ENCODE measurements at regions not wholly inside any gene's neighbourhood (a gene's known extent, or its start where the extent isn't known, plus 50 kb on each side); places are given as distances from the start of the nearest gene placed in this dataset.
"Not testable (repeated sequence)": the region's sequence is repeated elsewhere in the genome, so short reads cannot be mapped to it uniquely, and the experiment has no call there.

DNA sequence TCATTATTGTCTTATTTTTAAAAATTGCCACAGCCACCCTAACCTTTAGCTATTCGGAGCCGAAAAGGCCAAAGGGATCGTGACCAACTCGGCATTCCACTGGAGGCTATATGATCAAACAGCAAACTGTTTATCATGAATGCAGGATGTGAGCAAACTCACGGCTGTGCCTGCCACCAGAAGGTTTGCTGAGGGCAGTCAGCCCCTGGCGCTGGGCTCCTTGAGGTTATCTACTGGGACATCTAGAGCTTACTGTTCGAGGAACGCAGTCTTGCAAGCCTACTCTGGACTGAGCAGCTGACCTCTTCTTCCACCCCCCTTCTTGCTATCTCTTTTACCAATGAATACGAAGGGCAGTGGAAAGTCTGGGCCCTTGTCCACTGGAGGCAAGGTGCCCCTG, 231.5 kb upstream of the TARS1 start:
- DNase-seq: no peak
- Mint-ChIP-seq H3K27ac (ENCODE audit: unreplicated experiment) (no peak overlapping the region), H3K27me3 (ENCODE audit: unreplicated experiment) (no peaks in the 10 kb centered on the region), H3K4me1 (ENCODE audit: low read depth, unreplicated experiment) (peaks cover 13% of the 10 kb centered on the region), H3K9me3 (ENCODE audit: low read depth, unreplicated experiment) (no peaks in the 10 kb centered on the region), H3K36me3 (ENCODE audit: insufficient read depth, unreplicated experiment) (no peaks in the 10 kb centered on the region), H3K4me3 (ENCODE audit: low read depth, unreplicated experiment) (no peak overlapping the region)
- intact Hi-C loops (cut with micrococcal nuclease; ENCODE audit: unreplicated experiment): no loop called here
- CTCF ChIA-PET: no interaction called here
- no TSS peak for BruUV-seq (replicated peaks)
- TF ChIP-seq, protein P1, sequence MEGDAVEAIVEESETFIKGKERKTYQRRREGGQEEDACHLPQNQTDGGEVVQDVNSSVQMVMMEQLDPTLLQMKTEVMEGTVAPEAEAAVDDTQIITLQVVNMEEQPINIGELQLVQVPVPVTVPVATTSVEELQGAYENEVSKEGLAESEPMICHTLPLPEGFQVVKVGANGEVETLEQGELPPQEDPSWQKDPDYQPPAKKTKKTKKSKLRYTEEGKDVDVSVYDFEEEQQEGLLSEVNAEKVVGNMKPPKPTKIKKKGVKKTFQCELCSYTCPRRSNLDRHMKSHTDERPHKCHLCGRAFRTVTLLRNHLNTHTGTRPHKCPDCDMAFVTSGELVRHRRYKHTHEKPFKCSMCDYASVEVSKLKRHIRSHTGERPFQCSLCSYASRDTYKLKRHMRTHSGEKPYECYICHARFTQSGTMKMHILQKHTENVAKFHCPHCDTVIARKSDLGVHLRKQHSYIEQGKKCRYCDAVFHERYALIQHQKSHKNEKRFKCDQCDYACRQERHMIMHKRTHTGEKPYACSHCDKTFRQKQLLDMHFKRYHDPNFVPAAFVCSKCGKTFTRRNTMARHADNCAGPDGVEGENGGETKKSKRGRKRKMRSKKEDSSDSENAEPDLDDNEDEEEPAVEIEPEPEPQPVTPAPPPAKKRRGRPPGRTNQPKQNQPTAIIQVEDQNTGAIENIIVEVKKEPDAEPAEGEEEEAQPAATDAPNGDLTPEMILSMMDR (IDR thresholded peaks at IDR 0.05; ENCODE audit: unreplicated experiment): no peak

DNA sequence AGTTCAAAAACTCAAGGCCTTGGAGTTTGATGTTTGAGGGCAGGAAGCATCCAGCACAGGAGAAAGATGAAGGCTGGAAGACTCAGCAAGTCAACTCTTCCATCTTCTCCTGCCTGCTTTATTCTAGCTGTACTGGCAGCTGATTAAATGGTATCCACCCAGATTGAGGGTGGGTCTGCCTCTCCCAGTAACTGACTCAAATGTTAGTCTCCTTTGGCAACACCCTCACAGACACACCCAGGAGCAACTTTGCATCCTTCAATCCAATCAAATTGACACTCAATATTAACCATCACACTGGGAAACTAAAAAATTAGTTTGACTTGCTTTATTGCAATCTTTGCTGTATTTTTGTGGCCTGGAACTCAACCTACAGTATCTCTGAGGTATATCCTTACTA, 230.5 kb upstream of the TARS1 start:
- CTCF ChIA-PET: interaction anchor here (0.7 kb wide), 1 partner anchor 183 kb away, joined by 6 read pairs; no protein-coding TSS in a partner anchor
- H3K27ac Mint-ChIP-seq (ENCODE audit: unreplicated experiment); DNase-seq; H3K4me3 Mint-ChIP-seq (ENCODE audit: low read depth, unreplicated experiment); H3K27me3 Mint-ChIP-seq (ENCODE audit: unreplicated experiment); H3K36me3 Mint-ChIP-seq (ENCODE audit: insufficient read depth, unreplicated experiment); intact Hi-C loops (cut with micrococcal nuclease; ENCODE audit: unreplicated experiment); H3K9me3 Mint-ChIP-seq (ENCODE audit: low read depth, unreplicated experiment); H3K4me1 Mint-ChIP-seq (ENCODE audit: low read depth, unreplicated experiment); BruUV-seq (replicated peaks): not testable (repeated sequence)

DNA sequence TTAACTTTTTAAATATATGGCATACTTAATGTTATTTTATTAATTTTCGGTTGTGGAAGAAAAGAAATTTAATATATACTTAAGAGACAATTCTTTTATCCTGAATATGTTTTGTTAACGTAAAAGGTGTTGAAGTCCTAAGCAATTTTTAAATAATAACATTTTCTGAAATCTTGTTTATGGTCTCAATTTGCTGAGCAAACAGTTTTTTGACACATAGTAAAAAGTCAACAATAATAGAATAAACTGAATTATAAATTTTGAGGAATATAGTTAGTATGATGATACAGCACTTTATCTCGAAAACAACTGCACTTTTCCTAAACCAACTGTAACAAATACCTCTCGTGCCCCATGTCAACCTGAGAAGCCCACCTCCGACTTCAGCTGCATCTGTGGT, 229.8 kb upstream of the TARS1 start:
- TF ChIP-seq, protein P1 (IDR thresholded peaks at IDR 0.05; ENCODE audit: unreplicated experiment): no peak
- Mint-ChIP-seq H3K27ac (ENCODE audit: unreplicated experiment) (no peak overlapping the region), H3K4me1 (ENCODE audit: low read depth, unreplicated experiment) (peaks cover 1% of the 10 kb centered on the region), H3K4me3 (ENCODE audit: low read depth, unreplicated experiment) (no peak overlapping the region), H3K36me3 (ENCODE audit: insufficient read depth, unreplicated experiment) (no peaks in the 10 kb centered on the region), H3K27me3 (ENCODE audit: unreplicated experiment) (no peaks in the 10 kb centered on the region), H3K9me3 (ENCODE audit: low read depth, unreplicated experiment) (no peaks in the 10 kb centered on the region)
- no peak for DNase-seq
- no TSS peak for BruUV-seq (replicated peaks)
- intact Hi-C loops (cut with micrococcal nuclease; ENCODE audit: unreplicated experiment): no loop called here
- CTCF ChIA-PET: interaction anchor here (0.7 kb wide), 1 partner anchor 184 kb away, joined by 6 read pairs; no protein-coding TSS in a partner anchor

DNA sequence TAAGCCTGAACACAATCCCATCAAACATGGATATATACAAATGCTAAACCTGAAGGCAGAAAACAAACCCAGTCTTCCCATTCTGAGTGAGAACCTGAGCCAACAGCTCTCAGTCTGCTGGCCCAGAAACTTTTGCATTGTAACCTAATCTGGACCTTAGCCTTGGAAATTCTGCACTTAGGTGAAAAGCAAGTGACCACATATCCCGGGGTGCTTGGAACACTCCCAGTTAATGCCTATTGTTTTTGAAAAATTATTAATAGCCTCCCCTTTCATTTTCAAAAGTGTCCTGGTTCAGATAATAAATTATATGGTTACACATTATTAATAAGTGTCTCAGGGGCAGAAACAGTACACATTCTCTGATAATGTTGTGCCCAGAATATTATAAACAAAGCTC, 228.3 kb upstream of the TARS1 start:
- TF ChIP-seq, protein P1 (IDR thresholded peaks at IDR 0.05; ENCODE audit: unreplicated experiment): no peak
- CTCF ChIA-PET: interaction anchor here (0.6 kb wide), 1 partner anchor 570 kb away, joined by 3 read pairs; no protein-coding TSS in a partner anchor
- no peaks in the 10 kb centered on the region for H3K27me3 Mint-ChIP-seq (ENCODE audit: unreplicated experiment)
- no peak for DNase-seq
- BruUV-seq (replicated peaks): no TSS peak
- no peak overlapping the region for H3K27ac Mint-ChIP-seq (ENCODE audit: unreplicated experiment)
- H3K4me3 Mint-ChIP-seq (ENCODE audit: low read depth, unreplicated experiment): no peak overlapping the region
- no peaks in the 10 kb centered on the region for H3K9me3 Mint-ChIP-seq (ENCODE audit: low read depth, unreplicated experiment)
- H3K4me1 Mint-ChIP-seq (ENCODE audit: low read depth, unreplicated experiment): no peaks in the 10 kb centered on the region
- H3K36me3 Mint-ChIP-seq (ENCODE audit: insufficient read depth, unreplicated experiment): no peaks in the 10 kb centered on the region
- intact Hi-C loops (cut with micrococcal nuclease; ENCODE audit: unreplicated experiment): no loop called here

DNA sequence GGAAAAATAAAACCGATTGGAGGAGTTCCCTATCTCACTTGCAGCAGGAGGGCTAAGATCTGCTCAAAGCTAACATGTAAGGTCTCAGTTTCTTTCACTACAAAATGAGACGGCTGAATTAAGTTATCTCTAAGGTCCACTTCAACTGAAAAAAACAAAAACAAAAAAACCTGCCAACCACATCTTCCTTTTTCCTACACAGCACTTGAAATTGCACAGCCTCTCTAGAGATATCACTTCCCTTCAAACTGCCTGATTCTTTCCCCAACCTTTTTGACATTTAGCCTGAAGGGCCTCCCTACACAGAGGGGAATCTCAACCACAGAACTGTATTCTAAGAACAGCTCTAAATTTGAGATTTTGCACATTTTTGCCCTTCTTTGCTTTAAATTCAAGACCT, 227.9 kb upstream of the TARS1 start:
- Mint-ChIP-seq H3K4me3 (ENCODE audit: low read depth, unreplicated experiment) (no peak overlapping the region), H3K27me3 (ENCODE audit: unreplicated experiment) (no peaks in the 10 kb centered on the region), H3K4me1 (ENCODE audit: low read depth, unreplicated experiment) (no peaks in the 10 kb centered on the region), H3K9me3 (ENCODE audit: low read depth, unreplicated experiment) (no peaks in the 10 kb centered on the region), H3K36me3 (ENCODE audit: insufficient read depth, unreplicated experiment) (no peaks in the 10 kb centered on the region), H3K27ac (ENCODE audit: unreplicated experiment) (no peak overlapping the region)
- DNase-seq: no peak
- TF ChIP-seq, protein P1 (IDR thresholded peaks at IDR 0.05; ENCODE audit: unreplicated experiment): no peak
- CTCF ChIA-PET: no interaction called here
- no TSS peak for BruUV-seq (replicated peaks)
- intact Hi-C loops (cut with micrococcal nuclease; ENCODE audit: unreplicated experiment): no loop called here
